ENCODE measurements at regions not wholly inside any gene's neighbourhood (a gene's known extent, or its start where the extent isn't known, plus 50 kb on each side); places are given as distances from the start of the nearest gene placed in this dataset.
"Not testable (repeated sequence)": the region's sequence is repeated elsewhere in the genome, so short reads cannot be mapped to it uniquely, and the experiment has no call there.

DNA sequence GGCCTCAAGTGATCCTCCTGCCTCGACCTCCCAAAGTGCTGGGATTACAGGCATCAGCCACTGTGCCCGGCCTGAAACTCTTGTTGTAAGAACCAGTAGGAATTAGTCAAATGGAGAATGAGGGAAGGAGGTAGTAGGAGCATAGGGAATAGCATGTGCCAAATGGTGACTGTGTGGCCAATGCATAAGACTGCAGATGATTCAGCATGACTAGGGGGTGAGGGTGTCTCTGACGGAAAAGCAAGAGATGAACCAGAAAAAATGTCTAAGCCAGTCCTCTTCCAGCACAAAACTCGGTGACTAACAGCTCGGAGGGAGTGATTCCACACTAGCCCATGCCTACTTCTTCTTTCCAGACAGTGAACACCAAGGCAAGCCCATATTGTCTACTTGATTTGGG, 58.2 kb upstream of the DUSP21 start:
- DNase-seq = no peak

- no peak for DNase-seq
Measured at GRCh38 chrX:44784241-44784640, 59.6 kb upstream of the DUSP21 start.

DNA sequence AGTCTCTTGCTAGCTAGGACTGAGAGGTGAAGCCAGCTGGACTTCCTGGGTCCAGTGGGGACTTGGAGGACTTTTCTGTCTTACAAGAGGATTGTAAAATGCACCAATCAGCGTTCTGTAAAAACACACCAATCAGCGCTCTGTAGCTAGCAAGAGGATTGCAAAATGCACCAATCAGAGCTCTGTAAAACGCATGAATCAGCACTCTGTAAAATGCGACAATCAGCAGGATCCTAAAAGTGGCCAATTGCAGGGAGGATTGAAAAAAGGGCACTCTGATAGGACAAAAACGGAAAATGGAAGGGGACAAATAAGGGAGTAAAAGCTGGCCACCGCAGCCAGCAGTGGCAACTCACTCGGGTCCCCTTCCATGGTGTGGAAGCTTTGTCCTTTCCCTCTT, 65.6 kb upstream of the DUSP21 start:
- DNase-seq = no peak

- DNase-seq = no peak
Measured at GRCh38 chrX:44775726-44776125, 68.1 kb upstream of the DUSP21 start.

DNA sequence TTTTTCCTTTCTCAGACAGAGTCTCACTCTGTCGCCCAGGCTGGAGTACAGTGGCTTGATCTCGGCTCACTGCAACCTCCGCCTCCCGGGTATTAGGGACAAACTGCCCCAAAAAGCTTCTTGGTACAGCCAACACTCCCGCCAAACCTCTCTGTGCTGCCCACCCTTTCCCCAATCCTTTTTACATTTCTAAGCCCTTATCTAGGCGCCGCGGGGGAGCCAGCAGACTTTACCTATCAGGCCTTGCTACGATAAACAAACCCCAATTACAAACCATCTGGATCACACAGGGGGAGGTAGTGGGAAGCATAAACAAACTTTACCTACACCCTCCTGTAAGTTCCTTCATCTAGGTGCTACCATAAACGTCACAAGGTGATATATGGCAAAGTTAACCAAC, 69.8 kb upstream of the DUSP21 start:
- not testable (repeated sequence) for DNase-seq

GRCh38 chrX:44770121-44770520, 73.7 kb upstream of the DUSP21 start:
- no peak for DNase-seq

DNA sequence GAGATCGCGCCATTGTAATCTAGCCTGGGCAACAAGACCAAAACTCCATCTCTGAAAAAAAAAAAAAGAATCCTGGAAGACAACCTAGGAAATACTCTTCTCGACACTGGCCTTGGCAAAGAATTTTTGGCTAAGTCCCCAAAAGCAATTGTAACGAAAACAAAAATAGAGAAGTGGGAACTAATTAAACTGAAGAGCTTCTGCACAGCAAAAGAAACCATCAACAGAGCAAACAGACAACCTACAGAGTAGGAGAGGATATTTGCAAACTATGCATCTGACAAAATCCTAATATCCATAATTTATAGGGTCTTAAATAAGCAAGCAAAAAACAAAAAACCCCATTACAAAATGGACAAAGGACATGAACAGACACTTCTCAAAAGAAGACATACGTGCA, 76.5 kb upstream of the DUSP21 start:
- DNase-seq = no peak

DNA sequence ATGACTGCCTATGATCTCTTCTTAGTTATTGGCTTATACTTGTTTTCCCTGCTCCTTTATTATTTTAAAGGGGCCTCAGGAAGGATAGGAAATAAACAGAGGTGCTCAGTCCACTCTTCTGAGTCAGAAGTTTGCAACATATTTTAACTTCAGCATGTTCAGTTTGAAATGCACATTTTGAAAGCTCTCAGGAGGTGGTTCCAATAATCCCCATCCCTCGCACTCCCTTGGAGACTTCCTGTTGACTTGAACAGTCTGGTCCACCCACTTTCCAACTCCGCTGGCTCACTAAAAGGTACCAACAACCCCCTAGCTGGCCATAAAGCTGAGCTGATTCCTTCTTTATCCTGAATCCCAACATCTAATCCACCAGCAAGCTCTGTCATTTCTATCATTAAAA, 78.3 kb upstream of the DUSP21 start:
- no peak for DNase-seq

DNA sequence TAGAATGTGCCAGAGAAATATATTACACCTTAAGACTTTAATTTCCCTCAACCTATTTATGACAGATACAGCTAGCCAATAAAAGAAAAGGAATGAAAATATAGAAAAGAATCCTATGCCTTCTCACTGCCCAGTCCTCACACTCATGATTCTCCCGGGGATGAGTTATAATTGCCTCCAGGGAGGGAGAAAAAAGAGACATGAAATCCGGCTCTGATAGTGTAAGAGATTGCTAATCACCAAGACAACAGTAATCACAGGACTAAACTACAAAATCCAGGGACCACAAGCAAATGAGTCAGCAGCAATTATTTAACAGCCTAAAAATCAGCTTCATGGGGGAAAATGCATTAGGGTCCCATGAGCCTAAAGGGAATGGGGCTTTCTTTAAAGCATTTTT, 95.9 kb upstream of the DUSP21 start:
- no peak for DNase-seq

DNA sequence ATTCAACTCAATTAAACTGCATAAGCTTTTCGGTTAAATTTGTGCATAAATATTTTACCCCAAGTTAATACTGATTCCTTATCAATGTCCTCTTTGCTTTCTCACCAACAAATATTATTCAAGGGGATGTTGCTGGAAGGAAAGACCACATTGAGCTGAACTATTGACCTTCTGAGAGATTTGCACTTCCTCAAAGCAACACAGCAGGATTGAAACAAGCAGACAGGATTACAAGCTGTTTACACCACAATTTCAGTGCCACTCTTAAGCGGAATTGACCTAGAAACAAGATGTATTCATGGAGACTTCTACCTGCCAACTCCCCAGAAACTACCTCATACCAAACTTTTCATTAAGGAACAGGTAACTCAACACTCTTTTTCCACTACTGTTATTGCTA, 96.5 kb upstream of the DUSP21 start:
- DNase-seq = no peak

- DNase-seq = no peak
Measured at GRCh38 chrX:44744799-44745198, 99.0 kb upstream of the DUSP21 start.

DNA sequence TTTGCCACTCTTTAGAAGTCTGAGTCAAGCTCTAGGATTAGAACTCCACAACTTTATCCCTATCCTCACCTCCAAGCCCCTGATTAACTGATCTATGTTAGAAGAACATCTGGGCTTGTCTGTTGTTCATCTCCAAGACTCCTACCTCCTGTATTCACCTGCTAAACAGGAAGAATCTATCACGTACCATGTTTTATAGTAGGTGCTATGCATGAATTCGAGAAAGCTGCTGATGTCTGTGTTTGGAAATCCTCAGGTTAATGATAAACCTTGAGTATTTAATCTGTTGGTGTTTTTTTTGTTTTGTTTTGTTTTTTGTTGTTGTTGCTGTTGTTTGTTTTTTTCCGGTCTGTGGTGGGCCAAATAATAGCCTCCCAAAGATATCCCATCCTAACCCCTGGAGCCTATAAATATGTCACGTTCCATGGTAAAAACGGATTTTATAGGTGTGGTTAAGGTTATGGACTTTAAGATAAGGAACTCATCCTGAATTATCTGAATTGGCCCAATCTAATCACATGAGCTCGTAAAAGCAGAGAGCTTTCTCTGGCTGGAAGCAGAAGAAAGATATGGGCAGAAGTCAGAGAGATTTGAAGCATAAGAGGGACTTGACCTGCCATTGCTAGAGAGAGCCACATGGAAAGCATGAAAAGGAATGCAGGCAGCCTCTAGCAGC, 101.2 kb upstream of the DUSP21 start:
- DNase-seq = no peak

- DNase-seq = not testable (repeated sequence)
Measured at GRCh38 chrX:44741859-44742258, 102.0 kb upstream of the DUSP21 start.

DNA sequence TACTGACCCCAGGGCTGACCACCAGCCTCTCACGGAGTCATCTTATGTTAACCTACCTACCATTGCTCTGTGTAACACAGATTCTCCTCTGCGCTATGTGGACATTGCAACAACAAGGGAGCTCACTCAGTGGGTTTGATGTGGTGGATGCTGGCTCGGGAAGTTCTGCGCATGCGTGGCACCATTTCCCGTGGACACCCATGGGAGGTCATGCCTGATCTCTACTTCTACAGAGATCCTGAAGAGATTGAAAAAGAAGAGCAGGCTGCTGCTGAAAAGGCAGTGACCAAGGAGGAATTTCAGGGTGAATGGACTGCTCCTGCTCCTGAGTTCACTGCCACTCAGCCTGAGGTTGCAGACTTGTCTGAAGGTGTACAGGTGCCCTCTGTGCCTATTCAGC, 102.4 kb upstream of the DUSP21 start:
- not testable (repeated sequence) for DNase-seq

- no peak for DNase-seq
Measured at GRCh38 chrX:44735498-44735897, 108.3 kb upstream of the DUSP21 start.

- DNase-seq = no peak
Measured at GRCh38 chrX:44733931-44734330, 109.9 kb upstream of the DUSP21 start.

DNA sequence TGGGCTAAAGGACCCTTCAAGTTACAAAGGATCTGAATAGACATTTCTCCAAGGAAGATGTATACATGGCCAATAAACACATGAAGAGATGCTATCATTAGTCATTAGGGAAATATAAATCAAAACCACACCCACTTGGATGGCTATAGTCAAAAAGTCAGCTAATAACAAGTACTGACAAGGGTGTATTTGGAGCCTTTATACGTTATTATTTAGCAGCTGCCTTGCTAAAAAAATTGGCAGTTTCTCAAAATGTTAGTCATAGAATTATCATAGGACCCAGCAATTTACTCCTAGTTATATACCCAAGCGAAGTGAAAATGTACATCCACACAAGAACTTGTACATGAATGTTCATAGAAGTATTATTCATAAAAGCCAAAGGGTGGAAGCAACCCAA, 112.7 kb upstream of the DUSP21 start:
- no peak for DNase-seq

DNA sequence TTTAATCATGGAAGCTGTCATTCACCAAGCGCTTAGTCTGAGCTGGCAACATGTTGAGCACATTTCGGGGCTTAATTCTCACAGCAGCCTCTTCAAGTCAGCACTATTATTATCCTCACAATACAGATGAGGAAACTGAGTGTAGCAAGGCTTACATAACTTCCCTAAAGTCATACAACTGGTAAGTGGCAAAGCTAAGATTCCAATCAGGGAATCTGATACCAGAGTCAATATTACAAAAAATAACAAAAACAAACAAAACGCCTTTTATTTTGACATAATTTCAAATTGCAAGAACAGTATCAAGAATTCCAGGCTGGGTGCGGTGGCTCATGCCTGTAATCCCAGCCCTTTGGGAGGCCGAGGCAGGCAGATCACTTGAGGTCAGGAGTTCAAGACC, 120.4 kb upstream of the DUSP21 start:
- no peak for DNase-seq

DNA sequence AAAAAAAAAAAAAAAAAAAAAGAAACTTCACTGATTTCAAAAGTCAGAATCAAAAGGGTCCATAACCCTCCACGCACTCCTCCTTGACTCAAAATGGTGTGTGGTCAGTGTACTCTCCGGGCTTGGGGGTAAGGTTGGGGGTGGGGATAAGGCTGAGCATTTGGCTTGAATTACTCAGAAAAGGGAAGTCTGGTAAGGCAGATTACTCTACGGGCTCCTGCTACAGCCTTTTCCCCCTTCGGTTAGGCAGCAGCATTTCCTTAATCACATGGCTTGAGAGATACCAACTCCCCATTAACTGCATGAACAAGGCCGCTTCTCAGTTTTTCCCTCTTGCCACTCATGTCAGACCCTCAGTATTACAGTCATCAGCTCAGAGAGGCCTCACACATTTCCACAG, 135.4 kb upstream of the DUSP21 start:
- no peak for DNase-seq

- peak; percentile 15 for DNase-seq
Measured at GRCh38 chrX:44705817-44706551, 137.8 kb upstream of the DUSP21 start.

DNA sequence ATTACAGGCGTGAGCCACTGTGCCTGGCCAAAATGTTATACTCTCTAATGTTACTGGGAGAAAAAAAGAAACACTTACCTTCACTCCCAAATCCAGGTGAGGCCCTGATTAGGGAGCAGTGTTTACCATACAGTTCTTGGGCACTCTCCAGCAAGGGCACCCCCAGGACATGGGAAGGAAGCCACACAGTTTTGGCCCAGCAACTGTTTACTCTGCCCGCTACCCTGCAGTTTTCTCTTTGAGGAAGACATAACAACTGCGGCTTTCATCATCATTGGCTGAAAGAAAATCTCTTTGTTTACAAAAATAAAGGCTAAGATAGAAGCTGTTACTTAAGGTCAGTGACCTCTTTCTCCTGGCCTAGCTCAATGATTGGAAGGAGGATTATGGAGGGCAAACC, 145.5 kb upstream of the DUSP21 start:
- DNase-seq = no peak

DNA sequence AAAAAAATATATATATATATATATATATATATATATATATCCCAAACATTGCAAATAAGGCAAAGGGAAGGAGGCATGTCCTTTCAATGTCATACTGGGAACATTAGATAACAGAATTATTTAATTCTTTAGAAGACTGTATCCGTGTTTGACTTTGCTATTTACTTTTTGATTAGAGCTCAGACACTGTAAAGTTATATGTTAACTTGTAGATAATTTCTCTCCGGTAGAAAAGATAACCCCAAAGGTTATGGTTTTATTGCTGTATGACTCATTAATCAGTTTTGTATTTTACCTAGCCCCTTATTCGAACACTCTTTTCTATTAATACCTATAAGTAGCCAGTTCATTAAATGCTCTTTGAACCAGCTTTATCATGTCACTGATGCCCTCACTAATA, 150.6 kb upstream of the DUSP21 start:
- no peak for DNase-seq

- DNase-seq = no peak
Measured at GRCh38 chrX:44690129-44690528, 147.5 kb upstream of the FUNDC1 start.

GRCh38 chrX:44675362-44676024, 132.8 kb upstream of the FUNDC1 start:
- DNase-seq = peak; percentile 79

Measured in kidney glomerular epithelial cell (primary cell).